ENCODE measurements at regions not wholly inside any gene's neighbourhood (a gene's known extent, or its start where the extent isn't known, plus 50 kb on each side); places are given as distances from the start of the nearest gene placed in this dataset.

DNA sequence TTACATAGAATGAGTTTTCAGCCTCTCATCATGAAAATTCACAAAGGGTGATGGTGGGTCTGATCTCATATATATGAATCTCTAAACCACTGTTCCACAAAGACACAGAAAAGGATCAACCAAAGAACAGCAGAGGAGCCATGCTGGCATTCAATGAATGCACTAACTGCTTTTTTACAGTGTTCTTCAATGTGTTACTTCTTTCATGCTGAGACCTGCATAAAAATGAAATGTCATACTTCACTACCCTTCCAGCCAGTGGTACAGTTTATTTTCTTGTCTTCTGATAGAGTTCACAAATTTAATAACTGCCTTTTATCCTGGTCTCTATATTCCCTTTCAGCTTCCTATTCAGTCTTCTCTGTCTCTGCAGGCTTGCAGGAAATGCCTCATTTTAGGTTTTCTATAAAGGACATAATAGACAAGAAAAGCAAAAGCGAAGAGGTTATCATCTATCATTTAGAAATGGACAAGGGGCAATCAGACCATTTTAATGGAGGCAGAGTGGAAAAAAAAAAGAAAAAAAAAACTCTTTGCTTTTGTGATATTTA, 836.7 kb upstream of the FOXG1 start:
- intact Hi-C loops (cut with micrococcal nuclease; ENCODE audit: unreplicated experiment) (no loop called here), in situ Hi-C loops (cut with HindIII; ENCODE audit: low pct_unique_long_range_greater_than_20kb, low sequenced_read_pairs) (no loop called here)
- Histone ChIP-seq H3K9me3 (ENCODE audit: control insufficient read depth, insufficient read depth, low read depth, low read length) (no peaks in the 10 kb centered on the region), H3K4me1 (ENCODE audit: control insufficient read depth, insufficient read depth, low read length) (no peaks in the 10 kb centered on the region), H3K4me3 (ENCODE audit: low read depth in 2 of 2, low read length in 2 of 2) (no peak overlapping the region), H3K27me3 (ENCODE audit: control insufficient read depth, insufficient read depth, low read length) (no peaks in the 10 kb centered on the region), H3K27ac (ENCODE audit: low read length) (no peak overlapping the region), H3K36me3 (ENCODE audit: control insufficient read depth, insufficient read depth, low read length) (no peaks in the 10 kb centered on the region)
- TF ChIP-seq SIN3A (IDR thresholded peaks at IDR 0.05; ENCODE audit: borderline replicate concordance, insufficient read depth, low read depth, low read length) = no peak
- no peak for TF ChIP-seq TCF7L2 (IDR thresholded peaks at IDR 0.05; ENCODE audit: low read depth, low read length)
- no TSS peak for BruUV-seq (replicated peaks)
- ATAC-seq (no peak), DNase-seq (ENCODE audit: low read depth, low spot score) (no peak)
- POLR2A ChIA-PET = no interaction called here
- CTCF ChIA-PET = no interaction called here

DNA sequence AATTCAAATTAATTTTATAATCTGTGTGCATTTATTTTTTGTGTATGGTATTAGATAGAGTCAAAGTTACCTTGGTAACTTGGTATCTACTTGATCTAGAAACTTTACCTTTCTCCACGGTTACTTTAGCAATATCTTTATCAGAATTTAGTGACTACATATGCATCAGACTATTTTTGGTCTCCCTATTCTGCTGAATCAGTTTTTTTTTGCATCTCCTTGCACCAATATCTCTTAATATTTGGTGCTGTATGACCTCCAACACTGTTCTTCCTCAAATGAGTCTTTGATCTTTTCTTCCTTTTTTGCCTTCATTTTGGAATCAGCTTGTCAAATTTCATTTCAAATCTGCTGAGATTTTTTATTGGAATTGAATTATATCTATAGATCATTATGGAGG, 828.2 kb upstream of the FOXG1 start:
- DNase-seq (ENCODE audit: low read depth, low spot score) (no peak), ATAC-seq (no peak)
- ChIA-PET POLR2A (no interaction called here), CTCF (no interaction called here)
- Histone ChIP-seq H3K4me3 (ENCODE audit: low read depth in 2 of 2, low read length in 2 of 2) (no peak overlapping the region), H3K36me3 (ENCODE audit: control insufficient read depth, insufficient read depth, low read length) (no peaks in the 10 kb centered on the region), H3K27ac (ENCODE audit: low read length) (no peak overlapping the region), H3K9me3 (ENCODE audit: control insufficient read depth, insufficient read depth, low read depth, low read length) (no peaks in the 10 kb centered on the region), H3K4me1 (ENCODE audit: control insufficient read depth, insufficient read depth, low read length) (no peaks in the 10 kb centered on the region), H3K27me3 (ENCODE audit: control insufficient read depth, insufficient read depth, low read length) (no peaks in the 10 kb centered on the region)
- intact Hi-C loops (cut with micrococcal nuclease; ENCODE audit: unreplicated experiment) (no loop called here), in situ Hi-C loops (cut with HindIII; ENCODE audit: low pct_unique_long_range_greater_than_20kb, low sequenced_read_pairs) (no loop called here)
- no TSS peak for BruUV-seq (replicated peaks)
- TF ChIP-seq SIN3A (IDR thresholded peaks at IDR 0.05; ENCODE audit: borderline replicate concordance, insufficient read depth, low read depth, low read length) (no peak), POLR2AphosphoS5 (IDR thresholded peaks at IDR 0.05; ENCODE audit: low read depth, low read length) (no peak), TCF7L2 (IDR thresholded peaks at IDR 0.05; ENCODE audit: low read depth, low read length) (no peak)
- TF ChIP-seq, protein P1, sequence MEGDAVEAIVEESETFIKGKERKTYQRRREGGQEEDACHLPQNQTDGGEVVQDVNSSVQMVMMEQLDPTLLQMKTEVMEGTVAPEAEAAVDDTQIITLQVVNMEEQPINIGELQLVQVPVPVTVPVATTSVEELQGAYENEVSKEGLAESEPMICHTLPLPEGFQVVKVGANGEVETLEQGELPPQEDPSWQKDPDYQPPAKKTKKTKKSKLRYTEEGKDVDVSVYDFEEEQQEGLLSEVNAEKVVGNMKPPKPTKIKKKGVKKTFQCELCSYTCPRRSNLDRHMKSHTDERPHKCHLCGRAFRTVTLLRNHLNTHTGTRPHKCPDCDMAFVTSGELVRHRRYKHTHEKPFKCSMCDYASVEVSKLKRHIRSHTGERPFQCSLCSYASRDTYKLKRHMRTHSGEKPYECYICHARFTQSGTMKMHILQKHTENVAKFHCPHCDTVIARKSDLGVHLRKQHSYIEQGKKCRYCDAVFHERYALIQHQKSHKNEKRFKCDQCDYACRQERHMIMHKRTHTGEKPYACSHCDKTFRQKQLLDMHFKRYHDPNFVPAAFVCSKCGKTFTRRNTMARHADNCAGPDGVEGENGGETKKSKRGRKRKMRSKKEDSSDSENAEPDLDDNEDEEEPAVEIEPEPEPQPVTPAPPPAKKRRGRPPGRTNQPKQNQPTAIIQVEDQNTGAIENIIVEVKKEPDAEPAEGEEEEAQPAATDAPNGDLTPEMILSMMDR (IDR thresholded peaks at IDR 0.05) = no peak
- TF ChIP-seq, protein P2, sequence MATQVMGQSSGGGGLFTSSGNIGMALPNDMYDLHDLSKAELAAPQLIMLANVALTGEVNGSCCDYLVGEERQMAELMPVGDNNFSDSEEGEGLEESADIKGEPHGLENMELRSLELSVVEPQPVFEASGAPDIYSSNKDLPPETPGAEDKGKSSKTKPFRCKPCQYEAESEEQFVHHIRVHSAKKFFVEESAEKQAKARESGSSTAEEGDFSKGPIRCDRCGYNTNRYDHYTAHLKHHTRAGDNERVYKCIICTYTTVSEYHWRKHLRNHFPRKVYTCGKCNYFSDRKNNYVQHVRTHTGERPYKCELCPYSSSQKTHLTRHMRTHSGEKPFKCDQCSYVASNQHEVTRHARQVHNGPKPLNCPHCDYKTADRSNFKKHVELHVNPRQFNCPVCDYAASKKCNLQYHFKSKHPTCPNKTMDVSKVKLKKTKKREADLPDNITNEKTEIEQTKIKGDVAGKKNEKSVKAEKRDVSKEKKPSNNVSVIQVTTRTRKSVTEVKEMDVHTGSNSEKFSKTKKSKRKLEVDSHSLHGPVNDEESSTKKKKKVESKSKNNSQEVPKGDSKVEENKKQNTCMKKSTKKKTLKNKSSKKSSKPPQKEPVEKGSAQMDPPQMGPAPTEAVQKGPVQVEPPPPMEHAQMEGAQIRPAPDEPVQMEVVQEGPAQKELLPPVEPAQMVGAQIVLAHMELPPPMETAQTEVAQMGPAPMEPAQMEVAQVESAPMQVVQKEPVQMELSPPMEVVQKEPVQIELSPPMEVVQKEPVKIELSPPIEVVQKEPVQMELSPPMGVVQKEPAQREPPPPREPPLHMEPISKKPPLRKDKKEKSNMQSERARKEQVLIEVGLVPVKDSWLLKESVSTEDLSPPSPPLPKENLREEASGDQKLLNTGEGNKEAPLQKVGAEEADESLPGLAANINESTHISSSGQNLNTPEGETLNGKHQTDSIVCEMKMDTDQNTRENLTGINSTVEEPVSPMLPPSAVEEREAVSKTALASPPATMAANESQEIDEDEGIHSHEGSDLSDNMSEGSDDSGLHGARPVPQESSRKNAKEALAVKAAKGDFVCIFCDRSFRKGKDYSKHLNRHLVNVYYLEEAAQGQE (IDR thresholded peaks at IDR 0.05; ENCODE audit: insufficient read depth in 1 of 2, low read depth in 2 of 2, low read length in 1 of 2) = no peak

DNA sequence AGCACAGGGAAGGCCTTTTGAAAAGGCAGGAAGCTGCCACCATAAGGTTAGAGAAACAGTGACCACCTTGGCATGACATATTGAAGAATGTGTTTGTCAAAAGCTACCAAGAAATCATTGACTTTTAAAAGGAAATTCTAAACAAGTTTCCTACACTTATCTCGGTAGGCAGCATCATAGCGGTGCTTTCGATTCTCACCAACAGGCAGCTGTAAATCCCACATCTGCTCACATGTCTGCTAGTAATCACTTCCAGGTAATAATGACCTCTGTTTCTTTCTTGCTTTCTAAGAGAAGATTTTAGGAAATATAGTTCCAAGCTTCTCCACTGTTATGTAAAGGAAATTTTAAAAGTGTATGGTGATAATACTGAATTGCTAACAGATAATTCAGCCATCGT, 821.1 kb upstream of the FOXG1 start:
- intact Hi-C loops (cut with micrococcal nuclease; ENCODE audit: unreplicated experiment) (no loop called here), in situ Hi-C loops (cut with HindIII; ENCODE audit: low pct_unique_long_range_greater_than_20kb, low sequenced_read_pairs) (no loop called here)
- Histone ChIP-seq H3K36me3 (ENCODE audit: control insufficient read depth, insufficient read depth, low read length) (no peaks in the 10 kb centered on the region), H3K4me1 (ENCODE audit: control insufficient read depth, insufficient read depth, low read length) (no peaks in the 10 kb centered on the region), H3K4me3 (ENCODE audit: low read depth in 2 of 2, low read length in 2 of 2) (no peak overlapping the region), H3K9me3 (ENCODE audit: control insufficient read depth, insufficient read depth, low read depth, low read length) (no peaks in the 10 kb centered on the region), H3K27me3 (ENCODE audit: control insufficient read depth, insufficient read depth, low read length) (no peaks in the 10 kb centered on the region), H3K27ac (ENCODE audit: low read length) (no peak overlapping the region)
- no peak for TF ChIP-seq POLR2AphosphoS5 (IDR thresholded peaks at IDR 0.05; ENCODE audit: low read depth, low read length)
- no peak for TF ChIP-seq SIN3A (IDR thresholded peaks at IDR 0.05; ENCODE audit: borderline replicate concordance, insufficient read depth, low read depth, low read length)
- TF ChIP-seq, protein P1 (IDR thresholded peaks at IDR 0.05) = no peak
- TF ChIP-seq TCF7L2 (IDR thresholded peaks at IDR 0.05; ENCODE audit: low read depth, low read length) = no peak
- TF ChIP-seq, protein P2 (IDR thresholded peaks at IDR 0.05; ENCODE audit: insufficient read depth in 1 of 2, low read depth in 2 of 2, low read length in 1 of 2) = no peak
- ChIA-PET CTCF (no interaction called here), POLR2A (no interaction called here)
- BruUV-seq (replicated peaks) = no TSS peak
- no peak for ATAC-seq
- no peak for DNase-seq (ENCODE audit: low read depth, low spot score)
